ENCODE measurements at regions not wholly inside any gene's neighbourhood (a gene's known extent, or its start where the extent isn't known, plus 50 kb on each side); places are given as distances from the start of the nearest gene placed in this dataset.

DNA sequence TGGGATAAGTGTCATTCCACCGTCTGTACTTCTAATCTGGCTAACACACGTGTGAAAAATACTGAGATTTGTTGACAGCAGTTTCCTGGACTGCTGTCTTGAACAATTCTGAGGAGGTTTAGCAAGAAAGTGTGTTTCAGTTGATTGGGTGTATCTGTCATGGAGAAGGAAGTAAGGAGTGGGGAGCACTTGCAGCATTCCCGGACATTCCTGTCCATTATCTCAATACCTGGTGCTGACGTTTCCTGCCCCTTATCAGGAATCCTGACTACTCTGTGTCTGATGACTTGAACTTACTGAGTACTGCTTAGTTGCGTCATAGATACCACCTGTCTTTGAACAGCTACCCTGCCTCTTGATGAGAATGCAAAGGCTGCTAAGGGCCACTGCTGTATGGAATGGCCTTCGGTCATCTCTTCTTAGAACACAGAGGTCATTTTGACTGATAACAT, 72.0 kb upstream of the VKORC1L1 start:
- no peak for TF ChIP-seq GATA2 (IDR thresholded peaks at IDR 0.05; ENCODE audit: low read depth, low read length)
- TF ChIP-seq GATA3 (IDR thresholded peaks at IDR 0.05; ENCODE audit: low read depth, low read length), result no peak
